ENCODE measurements at regions not wholly inside any gene's neighbourhood (a gene's known extent, or its start where the extent isn't known, plus 50 kb on each side); places are given as distances from the start of the nearest gene placed in this dataset.

GRCh38 chr20:53718142-53719021 lies 124.7 kb upstream of the ZNF217 start:
- no peak for DNase-seq (ENCODE audit: extremely low read depth, low read depth)
- no peak for TF ChIP-seq CTCF (IDR thresholded peaks at IDR 0.05; ENCODE audit: low read depth, low read length)

- TF ChIP-seq CTCF (IDR thresholded peaks at IDR 0.05; ENCODE audit: low read depth, low read length) = no peak
Measured at GRCh38 chr20:53716395-53716794, 122.8 kb upstream of the ZNF217 start.

DNA sequence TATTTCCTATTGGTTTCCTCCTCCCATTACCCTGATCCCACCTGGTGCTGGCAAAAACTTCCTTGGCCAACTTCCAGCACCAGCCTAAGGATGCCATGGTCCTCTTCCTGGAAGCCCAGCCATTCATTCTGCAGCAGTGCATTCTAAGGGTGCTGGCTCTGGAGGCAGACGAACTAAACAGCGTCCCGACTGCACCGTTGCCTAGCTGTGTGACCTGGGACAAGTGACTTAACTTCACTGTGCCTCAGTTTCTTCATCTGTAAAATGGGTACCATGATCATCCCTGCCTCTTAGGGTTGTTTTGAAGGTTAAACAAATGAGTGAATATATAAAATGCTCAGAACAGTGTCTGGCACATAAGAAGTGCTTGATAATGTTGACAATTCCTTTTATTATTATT lies 120.9 kb upstream of the ZNF217 start:
- no peak for DNase-seq (ENCODE audit: extremely low read depth, low read depth)
- no peak for TF ChIP-seq CTCF (IDR thresholded peaks at IDR 0.05; ENCODE audit: low read depth, low read length)

More at GRCh38 chr20:53716395-53716794, 122.8 kb upstream of the ZNF217 start:
- no peak for DNase-seq (ENCODE audit: extremely low read depth, low read depth)

DNA sequence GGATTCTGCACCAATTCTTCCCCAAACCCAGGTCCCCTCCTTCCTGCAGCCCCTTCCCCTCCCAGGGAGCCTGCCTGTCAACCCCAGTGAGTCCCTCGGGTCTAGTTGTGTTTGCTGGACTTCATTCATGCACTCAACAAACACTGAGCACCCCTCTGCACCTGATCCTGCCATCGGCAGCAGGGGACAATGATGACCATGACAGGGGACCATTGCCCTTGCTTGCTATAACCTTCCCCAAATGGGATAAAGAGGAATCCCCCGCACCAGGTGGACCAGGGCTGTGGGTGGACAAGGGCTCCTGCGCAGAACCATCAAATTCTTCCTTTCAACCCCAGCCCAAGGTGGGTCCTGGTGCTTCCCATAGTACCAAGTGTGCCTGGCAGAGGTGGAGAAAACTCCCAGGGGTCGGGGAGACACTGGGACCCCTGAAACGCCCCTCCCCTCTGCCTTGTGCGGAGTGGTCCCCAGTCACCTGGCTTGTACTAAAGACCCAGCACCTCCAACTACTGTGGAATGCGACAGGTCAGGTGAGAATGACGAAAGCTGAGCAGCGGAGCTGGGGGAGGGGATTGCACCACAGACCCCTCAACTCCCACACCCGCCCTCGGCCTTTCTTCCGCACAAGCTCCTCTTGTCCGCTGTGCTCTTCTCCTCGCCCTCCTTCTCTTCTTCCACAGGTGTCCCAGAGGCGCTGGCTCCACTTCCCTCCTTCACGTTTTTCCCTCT lies 119.9 kb upstream of the ZNF217 start:
- TF ChIP-seq CTCF (IDR thresholded peaks at IDR 0.05; ENCODE audit: low read depth, low read length) = no peak
- no peak for DNase-seq (ENCODE audit: extremely low read depth, low read depth)

GRCh38 chr20:53712212-53712977 lies 118.8 kb upstream of the ZNF217 start:
- TF ChIP-seq CTCF (IDR thresholded peaks at IDR 0.05; ENCODE audit: low read depth, low read length) = no peak

DNA sequence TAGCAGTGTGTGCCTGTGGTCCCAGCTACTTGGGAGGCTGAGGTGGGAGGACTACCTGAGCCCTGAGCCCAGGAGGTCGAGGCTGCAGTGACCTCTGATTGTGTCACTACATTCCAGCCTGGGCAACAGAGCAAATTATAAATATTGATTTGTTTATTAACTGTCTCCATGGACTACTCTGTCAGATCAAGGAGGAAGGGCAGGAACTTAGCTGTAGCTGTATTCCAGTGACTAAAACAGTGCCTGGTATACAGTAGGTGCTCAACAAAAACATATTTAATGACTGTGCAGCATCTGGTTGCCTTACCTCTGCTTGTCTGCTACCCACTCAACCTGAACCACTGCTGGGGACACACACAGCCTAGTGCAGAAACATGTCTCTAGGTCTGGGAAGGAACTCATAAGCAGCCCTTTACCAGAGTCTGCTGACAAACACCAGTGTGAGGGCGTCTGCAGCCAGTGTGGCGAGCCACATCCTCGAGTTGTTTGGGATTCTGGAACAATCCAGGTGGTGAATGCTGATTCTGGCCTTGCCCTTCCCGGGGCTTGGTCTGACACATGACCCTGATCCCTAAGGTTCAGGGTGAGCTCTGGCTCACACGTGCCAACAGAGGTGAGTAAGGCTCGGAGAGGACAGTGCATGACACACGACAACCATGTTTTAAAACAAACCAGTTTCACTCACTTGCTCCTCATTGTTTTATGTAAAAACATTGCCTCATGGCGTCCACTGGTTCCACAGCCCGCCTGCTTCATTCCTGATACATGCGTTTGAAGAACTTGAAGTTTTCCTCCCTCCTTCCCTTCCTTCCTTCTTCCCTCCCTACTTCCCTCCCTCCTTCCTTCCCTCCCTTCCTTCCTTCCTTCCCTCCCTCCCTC lies 117.9 kb upstream of the ZNF217 start:
- DNase-seq (ENCODE audit: extremely low read depth, low read depth) = no peak
- no peak for TF ChIP-seq CTCF (IDR thresholded peaks at IDR 0.05; ENCODE audit: low read depth, low read length)

More at GRCh38 chr20:53712212-53712977, 118.8 kb upstream of the ZNF217 start:
- DNase-seq (ENCODE audit: extremely low read depth, low read depth) = no peak
